Vagina (tissue), 2 donors: ENCODE measurements at regions not wholly inside any gene's neighbourhood (a gene's known extent, or its start where the extent isn't known, plus 50 kb on each side); places are given as distances from the start of the nearest gene placed in this dataset.

Source experiments
- DNase-seq, 2 donors: peaks; one replicate each; pipeline ENCODE4 v3.0.0-alpha.2; 2017; ENCODE audit errors: extremely low spot score in 2 of 2
- H3K27ac ChIP-seq: fragments of 200-600 bp; sonication (generic); one replicate; pipeline ENCODE4 v1.5.1; 2019
- H3K27me3 ChIP-seq: fragments of 200-600 bp; sonication (generic); one replicate; pipeline ENCODE4 v1.5.1; 2019
- H3K36me3 ChIP-seq, 2 donors: fragments of 200-600 bp; sonication (generic); one replicate each; pipeline ENCODE4 v1.5.1; 2017 to 2019
- H3K4me1 ChIP-seq: fragments of 200-600 bp; sonication (generic); one replicate; pipeline ENCODE4 v1.5.1; 2019
- H3K4me3 ChIP-seq, 2 donors: fragments of 200-600 bp; sonication (generic); 1 replicate in 1 of 2; 2 replicates in 1 of 2; pipeline ENCODE4 v1.5.1; 2016 to 2019
- H3K9me3 ChIP-seq: fragments of 200-600 bp; sonication (generic); one replicate; pipeline ENCODE4 v1.5.1; 2019
- POLR2A ChIP-seq, 2 donors: fragments of 450-650 bp; IDR thresholded peaks; one replicate each; pipeline ENCODE4 v1.6.1; 2017; ENCODE audit warnings: antibody characterized with exemption in 2 of 2, mild to moderate bottlenecking in 2 of 2, moderate library complexity in 2 of 2
- POLR2AphosphoS5 ChIP-seq, 2 donors: sonication (generic); formaldehyde crosslinking; IDR thresholded peaks; one replicate each; pipeline ENCODE4 v1.9.0; 2017; ENCODE audit warnings: antibody characterized with exemption in 2 of 2, mild to moderate bottlenecking in 2 of 2, low read depth in 1 of 2; ENCODE audit not compliant: insufficient read depth in 1 of 2
- intact Hi-C: fragments of 100-400 bp; cut with DNase I; formaldehyde crosslinking; loops from one replicate; pipeline ENCODE4 v1.15.1; 2023
- TF ChIP-seq, protein P1 (sequence below), 3 experiments: fragments of 450-650 bp in 2 of 3; fragments of 200-600 bp in 1 of 3; sonication (generic) in 1 of 3; IDR thresholded peaks; one replicate each; pipeline ENCODE4 v1.5.1; 2017 to 2019; ENCODE audit warnings: antibody characterized with exemption in 3 of 3, mild to moderate bottlenecking in 2 of 3, moderate library complexity in 2 of 3

- intact Hi-C loops = no loop called here
- DNase-seq = no peak
- Histone ChIP-seq H3K27ac (no peak overlapping the region), H3K9me3 (no peaks in the 10 kb centered on the region), H3K4me3 (no peak overlapping the region), H3K36me3 (no peaks in the 10 kb centered on the region), H3K4me1 (no peaks in the 10 kb centered on the region), H3K27me3 (no peaks in the 10 kb centered on the region)
- TF ChIP-seq, protein P1, sequence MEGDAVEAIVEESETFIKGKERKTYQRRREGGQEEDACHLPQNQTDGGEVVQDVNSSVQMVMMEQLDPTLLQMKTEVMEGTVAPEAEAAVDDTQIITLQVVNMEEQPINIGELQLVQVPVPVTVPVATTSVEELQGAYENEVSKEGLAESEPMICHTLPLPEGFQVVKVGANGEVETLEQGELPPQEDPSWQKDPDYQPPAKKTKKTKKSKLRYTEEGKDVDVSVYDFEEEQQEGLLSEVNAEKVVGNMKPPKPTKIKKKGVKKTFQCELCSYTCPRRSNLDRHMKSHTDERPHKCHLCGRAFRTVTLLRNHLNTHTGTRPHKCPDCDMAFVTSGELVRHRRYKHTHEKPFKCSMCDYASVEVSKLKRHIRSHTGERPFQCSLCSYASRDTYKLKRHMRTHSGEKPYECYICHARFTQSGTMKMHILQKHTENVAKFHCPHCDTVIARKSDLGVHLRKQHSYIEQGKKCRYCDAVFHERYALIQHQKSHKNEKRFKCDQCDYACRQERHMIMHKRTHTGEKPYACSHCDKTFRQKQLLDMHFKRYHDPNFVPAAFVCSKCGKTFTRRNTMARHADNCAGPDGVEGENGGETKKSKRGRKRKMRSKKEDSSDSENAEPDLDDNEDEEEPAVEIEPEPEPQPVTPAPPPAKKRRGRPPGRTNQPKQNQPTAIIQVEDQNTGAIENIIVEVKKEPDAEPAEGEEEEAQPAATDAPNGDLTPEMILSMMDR (IDR thresholded peaks at IDR 0.05) = no peak
- TF ChIP-seq POLR2AphosphoS5 (IDR thresholded peaks at IDR 0.05; ENCODE audit: insufficient read depth in 1 of 2, low read depth in 1 of 2) (no peak), POLR2A (IDR thresholded peaks at IDR 0.05) (no peak)
Observed at GRCh38 chr2:67338601-67339233, 58.4 kb upstream of the ETAA1 start.

- TF ChIP-seq POLR2A (IDR thresholded peaks at IDR 0.05) (no peak), POLR2AphosphoS5 (IDR thresholded peaks at IDR 0.05; ENCODE audit: insufficient read depth in 1 of 2, low read depth in 1 of 2) (no peak)
- TF ChIP-seq, protein P1 (IDR thresholded peaks at IDR 0.05) = no peak
- H3K27me3 ChIP-seq = no peaks in the 10 kb centered on the region
- no peaks in the 10 kb centered on the region for H3K36me3 ChIP-seq
- no peak overlapping the region for H3K27ac ChIP-seq
- H3K9me3 ChIP-seq = no peaks in the 10 kb centered on the region
- intact Hi-C loops = no loop called here
- no peak overlapping the region for H3K4me3 ChIP-seq
- H3K4me1 ChIP-seq = no peaks in the 10 kb centered on the region
- DNase-seq = no peak
Observed at GRCh38 chr2:67339234-67339885, 57.8 kb upstream of the ETAA1 start.

DNA sequence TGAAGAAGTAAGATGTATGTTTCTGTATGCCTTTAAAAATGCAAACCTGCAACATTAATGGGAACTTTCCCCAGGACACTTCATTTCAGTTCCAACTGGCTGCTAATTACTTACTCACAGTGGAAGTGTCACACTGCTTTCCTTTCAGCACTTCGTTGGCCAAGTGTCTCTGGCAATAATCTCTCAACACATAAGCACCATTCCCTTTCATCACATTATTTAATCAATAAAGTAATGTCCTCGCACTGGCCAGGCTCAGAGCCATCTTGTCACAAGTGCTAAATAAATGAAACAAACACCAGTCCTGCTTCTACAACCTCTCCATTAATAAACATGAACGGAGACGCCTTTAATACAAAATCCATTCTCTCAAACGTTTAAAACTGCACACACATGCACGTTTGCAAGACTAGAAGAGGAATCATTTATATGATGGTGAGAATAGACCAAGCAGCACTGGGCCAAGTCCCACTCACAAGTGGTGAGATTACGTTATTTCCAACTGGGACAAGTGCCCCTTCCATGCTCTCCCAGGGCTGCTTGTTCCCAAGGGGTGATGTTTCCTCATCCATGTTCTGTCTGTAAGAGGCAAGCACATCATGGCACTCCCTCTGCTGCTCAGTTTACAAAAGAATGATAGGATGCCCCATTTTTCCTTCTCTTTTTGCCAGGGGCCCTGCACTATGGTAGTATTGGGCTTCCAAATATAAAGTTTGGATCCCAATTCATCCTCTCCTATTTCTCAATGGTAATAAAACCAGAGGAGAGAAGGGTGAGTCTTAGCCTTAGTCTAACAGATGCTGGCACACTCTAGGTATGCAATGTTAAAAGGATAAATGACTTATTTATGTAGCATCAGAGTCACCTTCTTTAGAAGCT lies 56.8 kb upstream of the ETAA1 start:
- Histone ChIP-seq H3K4me1 (no peaks in the 10 kb centered on the region), H3K4me3 (no peak overlapping the region), H3K36me3 (no peaks in the 10 kb centered on the region), H3K27ac (no peak overlapping the region), H3K9me3 (no peaks in the 10 kb centered on the region), H3K27me3 (no peaks in the 10 kb centered on the region)
- intact Hi-C loops = no loop called here
- TF ChIP-seq POLR2A (IDR thresholded peaks at IDR 0.05) (no peak), POLR2AphosphoS5 (IDR thresholded peaks at IDR 0.05; ENCODE audit: insufficient read depth in 1 of 2, low read depth in 1 of 2) (no peak)
- TF ChIP-seq, protein P1 (IDR thresholded peaks at IDR 0.05) = no peak
- no peak for DNase-seq

- Histone ChIP-seq H3K27ac (no peak overlapping the region), H3K27me3 (no peaks in the 10 kb centered on the region), H3K9me3 (no peaks in the 10 kb centered on the region), H3K4me3 (no peak overlapping the region), H3K4me1 (no peaks in the 10 kb centered on the region), H3K36me3 (no peaks in the 10 kb centered on the region)
- no peak for TF ChIP-seq POLR2A (IDR thresholded peaks at IDR 0.05)
- TF ChIP-seq POLR2AphosphoS5 (IDR thresholded peaks at IDR 0.05; ENCODE audit: insufficient read depth in 1 of 2, low read depth in 1 of 2) = no peak
- TF ChIP-seq, protein P1 (IDR thresholded peaks at IDR 0.05) = no peak
- no peak for DNase-seq
- intact Hi-C loops = no loop called here
Observed at GRCh38 chr2:67341012-67341318, 56.2 kb upstream of the ETAA1 start.
